KMS-11 (cell line): ENCODE measurements at regions not wholly inside any gene's neighbourhood (a gene's known extent, or its start where the extent isn't known, plus 50 kb on each side); places are given as distances from the start of the nearest gene placed in this dataset.

Experiments
- H2AFZ ChIP-seq: fragments of 200-600 bp; sonication (generic); 2 replicates; pipeline ENCODE4 v1.6.1; 2016; ENCODE audit warnings: antibody characterized with exemption, mixed run types, low read depth
- H3K27ac ChIP-seq: fragments of 200-600 bp; sonication (generic); 2 replicates; pipeline ENCODE4 v1.6.1; 2016; ENCODE audit warnings: mild to moderate bottlenecking, mixed run types
- H3K27me3 ChIP-seq: fragments of 200-600 bp; sonication (generic); 2 replicates; pipeline ENCODE4 v1.6.1; 2017; ENCODE audit warnings: mild to moderate bottlenecking, low read depth, mixed run types, moderate library complexity; ENCODE audit not compliant: insufficient read depth
- H3K36me3 ChIP-seq: fragments of 200-600 bp; sonication (generic); 2 replicates; pipeline ENCODE4 v1.6.1; 2017; ENCODE audit warnings: mild to moderate bottlenecking, mixed run types; ENCODE audit not compliant: insufficient read depth
- H3K4me1 ChIP-seq: fragments of 200-600 bp; sonication (generic); 2 replicates; pipeline ENCODE4 v1.6.1; 2016; ENCODE audit warnings: mild to moderate bottlenecking, low read depth, mixed run types; ENCODE audit not compliant: poor library complexity, severe bottlenecking
- H3K4me2 ChIP-seq: fragments of 200-600 bp; sonication (generic); 2 replicates; pipeline ENCODE4 v1.7.0; 2016; ENCODE audit warnings: mild to moderate bottlenecking, mixed run types
- H3K4me3 ChIP-seq: fragments of 200-600 bp; sonication (generic); IDR thresholded peaks from 2 replicates; pipeline ENCODE4 v1.6.1; 2017; ENCODE audit warnings: low read depth, low read length, mixed read lengths; ENCODE audit not compliant: insufficient read depth
- H3K79me2 ChIP-seq: fragments of 200-600 bp; sonication (generic); 2 replicates; pipeline ENCODE4 v1.6.1; 2016; ENCODE audit warnings: low read depth, mixed run types; ENCODE audit not compliant: insufficient read depth
- H3K9ac ChIP-seq: fragments of 200-600 bp; sonication (generic); 2 replicates; pipeline ENCODE4 v1.6.1; 2016; ENCODE audit warnings: mild to moderate bottlenecking, mixed run types
- H4K20me1 ChIP-seq: fragments of 200-600 bp; sonication (generic); 2 replicates; pipeline ENCODE4 v1.6.1; 2016; ENCODE audit warnings: mild to moderate bottlenecking, mixed run types; ENCODE audit not compliant: insufficient read depth
- CTCF ChIP-seq: fragments of 200-600 bp; sonication (generic); conservative IDR thresholded peaks from 2 replicates; pipeline ENCODE4 v1.6.1; 2017; ENCODE audit warnings: low read depth, mild to moderate bottlenecking, antibody characterized with exemption, low read length, moderate library complexity, mixed read lengths

- H3K4me3 ChIP-seq: no peak overlapping the region
- H2AFZ ChIP-seq: no peak overlapping the region
- no peaks in the 10 kb centered on the region for H3K79me2 ChIP-seq
- TF ChIP-seq CTCF: no peak
- H3K4me1 ChIP-seq: no peaks in the 10 kb centered on the region
- H3K4me2 ChIP-seq: no peak overlapping the region
- no peak overlapping the region for H3K27ac ChIP-seq
- H3K27me3 ChIP-seq: no peaks in the 10 kb centered on the region
- no peaks in the 10 kb centered on the region for H4K20me1 ChIP-seq
- no peaks in the 10 kb centered on the region for H3K36me3 ChIP-seq
- H3K9ac ChIP-seq: no peak overlapping the region
Observed at GRCh38 chr10:65291286-65291685, 1634.5 kb upstream of the LRRTM3 start.

GRCh38 chr10:65292551-65292950 is 1633.3 kb upstream of the LRRTM3 start:
- Histone ChIP-seq H3K36me3 (no peaks in the 10 kb centered on the region), H4K20me1 (no peaks in the 10 kb centered on the region), H3K9ac (no peak overlapping the region), H3K27me3 (no peaks in the 10 kb centered on the region), H3K4me1 (no peaks in the 10 kb centered on the region), H3K27ac (no peak overlapping the region), H3K4me3 (no peak overlapping the region), H2AFZ (no peak overlapping the region), H3K79me2 (no peaks in the 10 kb centered on the region), H3K4me2 (no peak overlapping the region)
- no peak for TF ChIP-seq CTCF

GRCh38 chr10:65294329-65294728 is 1631.5 kb upstream of the LRRTM3 start:
- Histone ChIP-seq H3K9ac (no peak overlapping the region), H3K36me3 (no peaks in the 10 kb centered on the region), H4K20me1 (no peaks in the 10 kb centered on the region), H3K27ac (no peak overlapping the region), H3K4me3 (no peak overlapping the region), H3K27me3 (no peaks in the 10 kb centered on the region), H2AFZ (no peak overlapping the region), H3K4me1 (no peaks in the 10 kb centered on the region), H3K4me2 (no peak overlapping the region), H3K79me2 (no peaks in the 10 kb centered on the region)
- TF ChIP-seq CTCF: no peak

GRCh38 chr10:65301181-65301580 is 1624.7 kb upstream of the LRRTM3 start:
- Histone ChIP-seq H3K4me3 (no peak overlapping the region), H3K27me3 (no peaks in the 10 kb centered on the region), H4K20me1 (no peaks in the 10 kb centered on the region), H3K27ac (no peak overlapping the region), H3K4me2 (no peak overlapping the region), H3K4me1 (no peaks in the 10 kb centered on the region), H3K79me2 (no peaks in the 10 kb centered on the region), H2AFZ (no peak overlapping the region), H3K36me3 (no peaks in the 10 kb centered on the region), H3K9ac (no peak overlapping the region)
- TF ChIP-seq CTCF: no peak

GRCh38 chr10:65306201-65306600 is 1619.6 kb upstream of the LRRTM3 start:
- Histone ChIP-seq H3K4me2 (no peak overlapping the region), H3K79me2 (no peaks in the 10 kb centered on the region), H2AFZ (no peak overlapping the region), H3K36me3 (no peaks in the 10 kb centered on the region), H3K27ac (no peak overlapping the region), H3K9ac (no peak overlapping the region), H3K27me3 (no peaks in the 10 kb centered on the region), H3K4me1 (no peaks in the 10 kb centered on the region), H4K20me1 (no peaks in the 10 kb centered on the region), H3K4me3 (no peak overlapping the region)
- TF ChIP-seq CTCF: no peak
